GM19324 (cell line): ENCODE measurements at regions not wholly inside any gene's neighbourhood (a gene's known extent, or its start where the extent isn't known, plus 50 kb on each side); places are given as distances from the start of the nearest gene placed in this dataset.

Experiments
- ATAC-seq: cut with Tn5 transposase; IDR thresholded peaks from one replicate; pipeline ENCODE4 v1.9.1; 2021; ENCODE audit warnings: mild to moderate bottlenecking, moderate library complexity; ENCODE audit not compliant: unreplicated experiment, low FRiP score

DNA sequence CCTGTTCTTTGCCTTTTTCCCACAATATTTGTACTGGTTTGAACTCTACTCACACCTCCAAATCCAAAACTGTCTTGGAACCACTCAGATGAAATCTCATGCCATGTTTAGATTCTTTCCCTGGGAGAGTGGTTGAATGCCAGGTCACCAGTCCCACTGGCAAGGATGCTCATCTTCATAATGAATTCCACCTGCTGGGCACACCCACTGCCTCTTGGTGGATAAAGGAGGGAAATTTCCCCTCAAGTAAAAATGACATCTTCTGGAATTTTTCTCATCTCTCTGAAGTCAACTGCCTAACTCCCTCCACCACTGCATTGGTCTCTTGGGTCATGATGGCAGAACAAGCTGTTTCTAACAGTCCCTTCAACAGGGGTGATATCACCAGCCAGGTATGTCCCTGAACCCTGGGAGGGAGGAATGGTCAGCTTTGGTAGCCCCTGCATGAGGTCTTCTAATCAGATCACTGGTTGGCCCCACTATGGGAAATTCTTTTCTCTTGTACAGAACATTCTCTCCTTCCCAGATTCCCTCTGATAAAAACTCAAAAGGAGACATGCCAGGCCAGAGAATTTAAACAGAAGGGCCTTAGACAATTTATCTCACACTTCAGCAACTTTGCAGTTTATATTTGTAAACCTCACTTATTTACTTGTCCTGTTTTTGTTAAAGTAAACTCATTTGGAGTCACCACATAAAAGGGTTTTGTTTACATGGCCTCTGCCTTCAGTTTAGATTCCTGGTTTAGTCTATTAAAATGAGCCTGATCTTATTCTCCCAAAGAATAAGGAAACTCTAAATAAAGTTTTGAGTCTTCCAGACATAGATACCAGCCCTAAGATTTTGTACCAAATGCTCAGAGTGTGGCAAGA is 143.4 kb downstream of the WNT5A start:
- no peak for ATAC-seq

DNA sequence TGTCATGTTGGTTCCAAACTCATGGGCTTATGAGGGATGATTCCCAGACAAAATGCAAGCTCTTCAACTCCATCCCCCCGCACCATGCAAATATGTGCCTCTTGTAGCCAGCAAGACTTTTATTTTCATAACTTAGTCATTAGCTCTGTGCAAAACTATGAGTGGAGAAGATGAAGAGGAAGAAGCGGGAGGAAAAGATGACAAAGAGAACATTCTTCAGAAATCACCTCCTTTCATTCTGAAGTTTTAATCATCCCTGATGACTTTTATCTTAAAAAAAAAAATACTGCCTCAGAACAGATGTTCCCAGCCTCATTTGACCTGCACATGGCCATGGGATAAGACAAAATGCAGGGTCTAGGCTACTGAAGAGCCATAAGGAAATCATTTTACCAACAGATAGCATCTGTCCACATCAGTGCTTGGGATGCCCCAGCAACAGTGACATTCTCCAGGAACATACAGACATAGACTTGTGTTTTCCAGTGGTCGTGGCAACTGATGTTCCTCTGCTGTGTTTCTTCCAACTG is 145.5 kb downstream of the WNT5A start:
- no peak for ATAC-seq

DNA sequence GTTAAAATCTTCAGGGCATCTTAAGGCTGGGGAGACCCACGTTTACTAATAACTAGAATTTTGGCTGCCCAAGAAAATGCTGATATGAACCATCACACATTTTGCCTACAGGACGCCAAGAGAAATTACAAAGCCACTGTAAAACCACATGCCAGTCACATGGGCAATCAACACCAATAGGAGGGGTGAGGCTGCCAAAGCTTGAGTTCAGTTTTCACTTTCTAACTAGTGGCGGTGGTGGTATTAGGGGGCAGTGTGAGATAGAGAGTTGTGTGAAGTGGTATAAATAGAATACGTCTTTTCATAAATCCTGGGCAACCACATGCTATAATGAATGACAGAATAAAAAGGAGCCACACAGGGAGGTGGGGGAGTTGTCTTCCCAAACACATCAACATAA is 147.3 kb downstream of the WNT5A start:
- no peak for ATAC-seq

DNA sequence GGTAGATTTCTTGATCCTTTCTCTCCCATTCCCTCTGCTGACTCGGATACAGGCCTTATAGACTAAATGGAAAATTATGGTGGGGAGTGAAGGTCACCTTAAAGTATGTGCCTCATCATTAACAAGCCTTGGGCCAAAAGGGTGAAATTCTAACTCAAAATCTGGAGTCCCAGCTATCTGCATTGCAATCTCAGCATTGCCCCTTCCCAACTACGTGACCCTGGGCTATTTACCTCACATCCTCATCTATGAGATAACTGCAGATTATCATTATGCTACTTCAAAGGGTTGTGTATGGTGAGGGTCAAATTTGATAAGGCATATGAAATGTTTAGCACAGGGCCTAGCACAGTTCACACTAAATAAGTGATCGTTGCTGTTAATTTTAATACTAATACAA is 147.7 kb downstream of the WNT5A start:
- ATAC-seq: no peak

DNA sequence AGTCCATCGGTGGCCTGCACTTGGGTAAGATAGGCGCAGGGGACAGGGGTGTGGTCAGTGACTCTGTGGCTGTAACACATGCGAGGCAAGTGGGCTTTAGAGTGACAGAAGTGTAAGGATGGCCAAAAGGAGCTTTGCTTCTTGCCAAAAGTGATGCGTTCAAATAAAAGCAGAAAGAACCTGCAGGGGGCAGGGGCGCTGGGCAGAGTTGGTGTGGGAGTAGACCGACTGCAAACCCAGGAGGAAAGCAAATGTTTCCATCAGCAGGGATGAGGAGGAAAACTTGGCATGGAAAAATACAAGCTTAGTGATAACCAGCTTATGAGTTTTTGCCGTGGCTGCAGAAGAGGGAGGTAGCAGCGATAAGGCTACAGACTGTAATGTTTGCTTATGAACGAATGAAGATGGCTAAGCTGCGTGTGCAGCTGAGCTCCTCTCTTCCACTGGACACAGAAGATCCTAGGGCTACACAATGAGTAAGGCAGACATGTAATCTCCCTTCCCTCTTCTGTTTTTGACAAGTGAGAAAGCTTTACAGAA is 149.4 kb downstream of the WNT5A start:
- ATAC-seq: no peak

DNA sequence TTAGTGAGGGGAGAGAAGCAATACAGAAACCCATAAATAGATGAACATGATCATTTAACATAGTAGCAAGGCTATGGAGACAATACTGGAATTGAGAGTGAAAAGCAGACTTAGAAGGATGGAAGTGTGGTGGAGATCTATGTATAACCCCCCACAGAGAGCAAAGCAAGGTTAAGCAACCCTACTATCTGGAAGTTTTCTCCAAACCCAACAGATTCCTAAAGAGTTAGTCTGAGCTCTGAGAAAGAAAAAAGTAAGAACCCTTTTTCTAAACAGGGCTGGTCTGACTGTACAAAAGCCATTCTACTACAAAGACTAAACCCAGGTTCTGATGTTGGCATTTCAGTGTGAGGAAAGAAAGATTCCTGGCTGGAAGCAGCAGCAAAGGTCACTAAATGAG is 153.2 kb downstream of the WNT5A start:
- no peak for ATAC-seq

DNA sequence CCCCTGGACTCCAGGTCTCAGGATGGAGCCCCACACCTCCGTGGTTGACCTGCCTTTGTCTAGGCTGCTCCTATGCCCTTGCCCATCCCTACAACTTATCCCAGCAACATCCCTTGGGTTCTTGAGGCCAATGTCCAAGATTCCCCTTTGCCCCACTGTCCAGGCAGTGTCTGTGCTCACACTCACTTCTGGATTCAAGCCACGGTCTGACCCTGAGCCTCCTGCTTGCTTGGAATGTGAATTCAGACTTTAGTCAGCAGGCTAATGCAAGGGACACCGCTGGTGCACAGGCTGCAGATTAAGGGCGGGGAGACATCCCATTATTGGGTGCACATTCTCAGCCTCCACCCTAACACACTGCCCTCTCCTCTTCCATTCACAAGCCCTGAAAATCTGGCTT is 154.1 kb downstream of the WNT5A start:
- ATAC-seq: no peak

DNA sequence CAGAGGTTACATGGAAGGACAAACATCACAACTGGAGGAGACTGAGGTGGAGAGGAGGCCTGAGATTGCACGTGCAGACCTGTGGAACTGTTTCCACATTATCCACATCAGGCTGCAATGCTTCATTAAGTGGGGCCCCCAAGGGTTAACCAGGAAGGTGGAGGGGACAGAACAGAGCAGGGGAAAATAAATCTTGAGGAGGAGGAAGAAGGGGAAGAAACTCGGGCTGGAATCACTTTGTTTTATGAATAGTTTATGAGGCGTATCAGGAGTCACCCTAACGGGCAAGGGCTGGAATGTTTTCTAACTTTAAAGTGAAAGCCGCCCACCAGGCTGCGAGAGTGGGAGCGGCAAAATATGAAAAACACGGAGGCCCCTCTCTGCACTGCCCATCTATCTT is 154.9 kb downstream of the WNT5A start:
- no peak for ATAC-seq

DNA sequence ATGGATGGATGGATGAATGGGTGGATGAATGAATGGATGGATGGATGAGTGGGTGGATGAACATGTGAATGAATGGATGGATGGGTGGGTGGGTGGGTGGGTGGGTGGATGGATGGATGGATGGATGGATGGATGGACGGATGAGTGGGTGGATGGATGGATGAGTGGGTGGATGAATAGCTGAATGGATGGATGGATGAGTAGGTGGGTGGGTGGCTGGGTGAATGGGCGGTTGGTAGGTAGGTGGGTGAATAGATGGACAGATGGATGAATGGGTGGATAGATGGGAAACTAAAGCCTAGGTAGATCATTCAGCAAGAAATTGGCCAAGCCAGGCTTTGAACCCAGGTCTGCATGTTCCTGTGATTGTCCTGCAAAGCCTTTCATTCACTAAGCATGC is 155.6 kb downstream of the WNT5A start:
- ATAC-seq: no peak

DNA sequence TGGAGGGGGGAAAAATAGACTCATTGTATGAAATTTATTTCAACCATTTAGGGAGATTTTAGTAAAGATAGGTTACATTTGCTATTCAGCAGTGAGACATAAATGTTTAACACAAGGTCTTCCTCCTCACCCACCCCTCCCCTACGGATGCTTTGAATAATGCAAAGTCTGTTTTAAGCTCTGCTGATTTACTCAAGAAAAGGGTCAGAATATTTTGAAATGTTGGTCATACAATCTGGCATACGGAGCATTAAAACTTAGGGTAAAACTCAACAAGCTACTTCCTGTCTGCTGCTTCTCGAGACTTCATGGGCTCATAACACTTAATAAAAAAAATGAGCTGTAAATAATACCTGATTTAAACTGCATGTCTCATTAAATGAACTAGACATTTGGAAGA is 156.3 kb downstream of the WNT5A start:
- ATAC-seq: no peak

DNA sequence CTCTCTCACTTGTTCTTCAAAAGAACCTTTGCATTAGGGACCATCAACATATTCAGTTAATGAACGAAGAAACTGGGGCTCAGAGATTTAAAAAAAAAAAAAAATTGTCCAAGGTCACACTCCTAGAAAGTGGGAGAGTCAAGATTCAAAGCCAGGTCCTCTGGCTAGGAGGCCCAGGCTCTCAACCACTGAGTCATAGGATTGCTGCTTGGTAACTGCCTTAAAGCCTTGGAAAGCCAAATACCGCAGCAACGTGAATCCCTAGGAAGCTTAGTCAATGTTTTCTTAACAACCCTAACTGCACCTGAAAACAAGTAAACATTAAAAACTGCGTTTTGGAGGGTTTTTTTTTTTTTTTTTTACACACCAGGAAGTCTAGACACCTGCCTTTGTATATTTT is 156.8 kb downstream of the WNT5A start:
- ATAC-seq: no peak

DNA sequence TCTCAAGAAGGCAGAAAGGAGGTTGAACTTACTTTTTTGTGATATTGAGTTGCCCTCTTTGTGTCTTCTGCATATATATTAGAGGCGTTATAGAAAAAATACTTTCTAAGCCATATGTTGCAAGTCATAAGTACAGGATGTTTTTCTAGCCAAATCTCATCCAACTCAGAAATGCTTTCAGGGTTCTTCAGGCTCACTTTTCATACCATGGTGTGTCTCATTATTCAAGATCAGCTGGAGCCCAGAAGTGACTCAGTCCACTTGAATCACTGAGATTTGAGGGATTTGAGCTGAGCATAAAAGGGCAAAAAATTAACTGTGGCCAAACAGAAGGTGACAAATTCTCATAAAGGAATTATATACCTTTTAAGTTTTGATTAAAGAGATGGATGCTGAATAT is 157.3 kb downstream of the WNT5A start:
- no peak for ATAC-seq

DNA sequence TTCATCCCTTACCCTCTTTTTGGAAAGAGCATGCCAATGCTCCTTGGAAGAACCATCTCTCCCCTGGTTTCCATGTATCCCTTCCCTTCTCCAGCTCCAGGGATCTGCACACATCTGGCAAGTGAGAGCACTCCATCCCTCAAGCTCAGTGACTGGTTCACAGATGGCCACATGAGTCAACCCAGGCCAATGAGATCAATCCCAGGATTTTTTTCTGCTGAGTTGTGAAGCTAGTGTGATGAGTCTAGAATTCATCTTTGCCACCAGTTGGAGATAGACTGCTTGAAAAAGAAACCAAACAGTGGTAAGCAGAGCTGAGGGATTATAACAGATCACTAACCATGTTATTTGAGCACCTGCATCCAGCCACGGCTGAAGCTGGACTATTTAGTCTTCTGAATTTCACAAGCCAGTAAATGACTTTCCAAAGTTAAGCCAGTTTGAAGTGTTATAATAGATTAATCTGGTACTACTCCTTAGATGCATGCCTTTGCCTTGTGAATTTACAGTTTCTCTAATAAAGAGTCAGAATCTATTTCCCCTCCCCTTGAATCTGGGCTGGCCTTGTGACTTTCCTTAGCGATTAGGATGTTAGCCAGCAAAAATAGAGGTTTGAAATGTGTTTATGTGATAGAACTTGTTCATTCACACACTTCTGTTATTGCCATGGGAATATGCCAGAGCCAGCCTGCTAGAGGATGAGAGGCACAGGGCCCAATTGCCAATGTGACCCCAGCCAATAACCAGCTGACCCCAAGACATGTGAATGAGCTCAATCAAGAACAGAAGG is 159.8 kb downstream of the WNT5A start:
- no peak for ATAC-seq

DNA sequence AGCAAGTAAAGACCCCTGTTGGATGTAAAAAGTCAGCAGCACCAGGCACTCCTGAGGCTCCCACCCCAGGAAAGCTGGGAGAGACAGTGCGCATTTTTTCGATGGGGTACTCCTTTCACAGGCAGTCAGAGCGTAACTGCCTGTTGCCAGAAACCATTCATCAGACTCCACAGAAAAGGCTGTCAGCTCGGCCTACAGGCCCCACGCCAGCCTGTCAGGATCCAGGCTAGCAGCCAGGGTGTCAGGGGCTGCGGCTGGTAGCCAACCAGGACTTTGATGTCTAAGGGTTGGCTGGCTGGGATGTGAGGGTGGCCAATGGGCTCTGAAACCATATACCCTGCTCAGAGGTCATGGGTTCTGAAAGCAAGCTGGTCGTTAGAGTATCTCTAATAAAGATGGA is 164.5 kb downstream of the WNT5A start:
- ATAC-seq: no peak

DNA sequence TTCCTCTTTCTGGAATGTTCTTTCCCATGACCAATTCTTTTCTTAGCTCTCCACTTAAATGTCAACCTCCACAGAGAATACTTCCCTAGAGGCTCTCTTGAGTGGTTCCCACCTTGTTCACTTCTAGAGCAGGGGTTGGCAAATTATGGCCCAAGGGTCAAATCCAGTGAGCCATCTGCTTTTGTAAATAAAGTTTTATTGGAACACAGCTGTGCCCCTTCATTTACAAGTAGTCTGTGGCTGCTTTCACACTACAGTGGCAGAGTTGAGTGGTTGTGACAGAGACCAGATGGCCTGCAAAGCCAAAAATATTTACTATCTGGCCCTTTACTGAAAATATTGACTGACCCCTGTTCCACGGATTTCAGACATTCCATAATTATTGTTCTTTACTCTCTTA is 166.2 kb downstream of the WNT5A start:
- ATAC-seq: no peak

DNA sequence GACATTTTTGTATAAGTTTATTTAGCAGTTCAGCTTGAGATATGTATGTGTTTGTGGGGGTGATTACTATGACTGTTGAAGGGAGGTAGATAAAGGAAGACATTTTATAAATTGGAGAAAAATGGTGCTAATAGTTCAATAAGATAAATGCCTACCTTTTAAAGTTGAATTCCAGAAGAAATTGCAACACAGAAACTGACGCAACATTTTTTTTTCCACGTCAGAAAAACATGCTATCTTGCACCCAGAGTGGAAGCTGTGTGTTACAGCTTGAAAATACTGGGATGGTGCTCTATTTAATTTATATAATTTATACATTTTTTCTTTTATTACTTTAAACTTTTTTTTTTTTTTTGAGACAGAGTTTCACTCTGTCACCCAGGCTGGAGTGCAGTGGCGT is 171.7 kb downstream of the WNT5A start:
- ATAC-seq: no peak

DNA sequence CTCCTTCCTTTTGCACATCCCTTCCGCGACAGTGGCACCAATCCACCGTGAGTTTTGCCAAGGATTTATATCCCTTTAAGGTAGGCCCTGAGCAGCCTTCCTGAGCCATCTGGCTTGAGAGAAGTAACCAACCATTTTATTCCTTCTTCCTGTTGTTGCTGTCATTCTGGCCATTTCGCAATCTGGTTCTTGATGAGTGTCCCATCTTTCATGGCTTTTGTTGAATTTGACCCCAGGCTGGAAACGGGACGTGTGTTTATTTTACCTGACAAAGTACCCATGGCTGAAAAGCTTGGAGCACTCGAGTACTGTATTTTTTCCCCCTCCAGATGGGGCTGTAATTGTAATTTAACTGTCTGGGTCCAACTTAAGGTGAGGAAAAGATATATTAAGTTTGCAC is 173.4 kb downstream of the WNT5A start:
- ATAC-seq: no peak

DNA sequence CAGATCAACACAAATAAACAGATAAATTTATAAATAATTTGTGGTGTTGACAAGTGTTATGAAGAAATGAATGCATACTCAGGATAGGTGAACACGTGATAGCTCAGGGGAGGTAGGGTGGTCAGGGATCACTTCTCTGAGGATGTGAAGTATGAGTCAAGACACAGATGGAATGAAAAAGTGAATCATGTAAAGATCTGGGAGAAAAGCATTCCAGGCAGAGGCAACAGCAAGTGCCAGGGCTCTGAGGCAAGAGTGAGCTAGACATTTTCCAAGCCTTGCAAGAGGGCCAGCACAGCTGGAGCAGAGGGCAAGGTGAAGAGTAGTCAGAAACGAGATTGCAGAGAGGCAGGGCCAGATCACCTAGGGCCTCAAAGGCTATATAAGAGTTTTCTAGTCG is 177.8 kb downstream of the WNT5A start:
- no peak for ATAC-seq

DNA sequence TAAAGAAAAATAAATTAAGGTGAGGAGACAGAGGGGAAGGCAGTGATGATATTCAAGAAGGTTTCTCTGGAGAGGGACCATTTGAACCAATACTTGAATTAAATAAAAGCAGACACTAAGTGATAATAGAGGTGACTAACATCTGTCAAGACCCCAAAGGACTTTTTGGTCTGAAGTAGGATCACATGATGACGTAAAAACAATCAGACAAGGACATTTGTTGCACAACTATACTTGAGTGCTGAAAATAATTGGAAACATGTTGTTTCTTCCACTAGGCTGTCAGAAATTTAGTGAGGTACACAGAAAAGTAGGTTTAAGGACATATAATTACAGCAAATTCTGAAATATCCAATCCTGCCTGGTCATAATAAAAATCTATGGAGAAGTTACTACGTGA is 179.5 kb downstream of the WNT5A start:
- ATAC-seq: no peak

DNA sequence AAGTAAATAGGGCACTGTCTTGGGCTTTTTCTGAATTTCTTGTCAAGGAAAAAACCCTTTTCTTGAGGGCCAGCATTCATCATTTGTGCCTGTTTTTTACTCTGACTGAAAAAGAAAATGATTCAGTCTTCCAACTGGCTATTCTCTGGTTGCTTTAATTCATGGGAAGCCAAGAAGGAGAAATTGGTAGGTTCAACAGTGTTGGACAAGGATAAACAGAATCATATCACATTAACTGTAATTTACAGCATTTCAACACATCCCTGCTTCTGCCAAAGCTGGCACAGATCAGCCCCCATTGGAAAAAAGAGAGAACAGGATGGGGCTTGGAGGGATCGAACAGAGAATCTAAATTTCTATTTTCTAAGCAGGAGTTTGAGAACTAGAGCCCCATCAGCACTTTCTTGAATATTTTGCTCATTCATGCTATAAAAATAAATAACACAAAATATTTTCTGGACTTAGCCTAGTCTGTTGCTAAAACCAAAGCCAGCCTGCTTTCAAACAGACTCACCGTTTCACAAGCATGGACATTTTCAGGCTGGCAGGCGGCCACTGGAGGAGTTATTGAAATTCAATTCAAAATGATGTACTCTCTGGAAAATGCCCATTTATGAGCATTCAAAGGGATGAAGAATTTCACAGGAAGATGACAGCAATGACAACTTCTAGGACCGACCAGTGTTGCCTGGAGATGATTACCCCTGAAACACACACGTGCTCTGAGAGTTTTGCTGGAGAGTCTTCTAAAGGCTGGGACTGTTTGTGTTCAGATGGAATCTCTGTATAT is 181.2 kb downstream of the WNT5A start:
- ATAC-seq: no peak

DNA sequence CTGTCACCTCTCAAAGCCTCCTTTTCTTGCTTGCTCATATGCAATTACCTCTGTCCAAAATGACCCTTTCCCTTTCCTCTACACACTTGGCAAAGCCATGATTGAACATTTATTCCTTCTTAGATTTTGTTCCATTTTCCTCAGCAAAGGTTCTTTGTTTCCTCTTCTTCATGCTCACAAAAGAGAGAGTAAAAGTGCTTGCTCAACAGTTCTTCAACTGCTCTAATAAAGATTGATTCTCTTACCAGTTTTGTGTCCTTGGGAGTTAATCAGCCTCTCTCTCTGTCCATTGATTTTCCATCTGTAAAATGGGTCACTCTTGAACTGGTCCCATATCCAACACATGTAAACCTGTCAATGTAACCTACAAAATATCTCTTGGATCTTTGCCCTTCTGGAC is 186.4 kb downstream of the WNT5A start:
- ATAC-seq: no peak
